ENCODE measurements at regions not wholly inside any gene's neighbourhood (a gene's known extent, or its start where the extent isn't known, plus 50 kb on each side); places are given as distances from the start of the nearest gene placed in this dataset.
"Not testable (repeated sequence)": the region's sequence is repeated elsewhere in the genome, so short reads cannot be mapped to it uniquely, and the experiment has no call there.

DNA sequence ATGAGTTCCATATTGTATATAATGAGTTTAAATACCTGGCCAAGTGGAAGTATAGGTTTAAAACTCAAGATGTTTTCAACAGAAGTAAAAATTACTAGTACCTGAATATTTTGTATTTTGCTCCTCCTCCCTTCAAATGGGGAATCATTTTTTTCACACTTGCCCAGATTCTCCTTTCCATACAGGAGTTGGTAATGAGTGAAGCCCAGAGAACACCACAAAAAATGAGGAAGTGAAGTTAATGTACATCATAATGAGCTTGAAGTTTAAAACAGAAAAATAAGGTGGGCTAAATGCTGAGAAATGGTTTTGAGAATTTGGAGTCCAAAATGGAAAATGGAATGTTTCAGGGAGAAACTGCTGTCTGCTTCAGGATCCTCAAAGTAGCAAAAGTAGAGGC is 364.8 kb upstream of the EMCN start:
- ATAC-seq, result no peak

DNA sequence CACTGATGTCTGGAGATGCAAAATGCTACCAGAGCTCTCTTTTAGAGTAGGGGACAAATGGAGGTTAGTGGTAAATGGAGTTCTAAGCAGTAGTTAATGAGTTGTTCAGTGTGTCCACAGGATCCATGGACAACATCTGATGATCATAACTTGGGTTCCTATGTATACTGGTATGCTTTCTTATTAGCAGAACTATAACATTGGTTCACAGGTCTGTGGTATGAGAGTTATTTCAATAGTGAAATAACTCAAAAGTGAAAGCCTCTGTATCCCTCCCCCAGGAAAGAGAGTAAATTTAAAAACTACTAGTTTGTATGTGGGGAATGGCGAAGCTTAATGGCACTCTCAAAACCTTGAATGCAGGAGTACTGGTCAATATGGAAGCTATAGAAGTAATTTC is 363.5 kb upstream of the EMCN start:
- DNase-seq (ENCODE audit: low spot score in 2 of 2) (no peak), ATAC-seq (no peak)
- Mint-ChIP-seq H3K4me1 (no peaks in the 10 kb centered on the region), H3K27ac (no peak overlapping the region), H3K9me3 (peaks cover 7% of the 10 kb centered on the region), H3K36me3 (no peaks in the 10 kb centered on the region), H3K4me3 (no peak overlapping the region)

More for the DNA sequence above, 364.8 kb upstream of the EMCN start:
- DNase-seq (ENCODE audit: low spot score in 2 of 2), result no peak
- no peak overlapping the region for H3K4me3 Mint-ChIP-seq
- no peak overlapping the region for H3K27ac Mint-ChIP-seq
- H3K9me3 Mint-ChIP-seq, result peaks cover 18% of the 10 kb centered on the region
- no peaks in the 10 kb centered on the region for H3K4me1 Mint-ChIP-seq
- H3K36me3 Mint-ChIP-seq, result no peaks in the 10 kb centered on the region

- Mint-ChIP-seq H3K36me3 (no peaks in the 10 kb centered on the region), H3K27ac (no peak overlapping the region), H3K4me1 (no peaks in the 10 kb centered on the region), H3K4me3 (no peak overlapping the region), H3K9me3 (no peaks in the 10 kb centered on the region)
- no peak for ATAC-seq
- DNase-seq (ENCODE audit: low spot score in 2 of 2), result no peak
These were observed 362.2 kb upstream of the EMCN start for GRCh38 chr4:100880011-100880410.

DNA sequence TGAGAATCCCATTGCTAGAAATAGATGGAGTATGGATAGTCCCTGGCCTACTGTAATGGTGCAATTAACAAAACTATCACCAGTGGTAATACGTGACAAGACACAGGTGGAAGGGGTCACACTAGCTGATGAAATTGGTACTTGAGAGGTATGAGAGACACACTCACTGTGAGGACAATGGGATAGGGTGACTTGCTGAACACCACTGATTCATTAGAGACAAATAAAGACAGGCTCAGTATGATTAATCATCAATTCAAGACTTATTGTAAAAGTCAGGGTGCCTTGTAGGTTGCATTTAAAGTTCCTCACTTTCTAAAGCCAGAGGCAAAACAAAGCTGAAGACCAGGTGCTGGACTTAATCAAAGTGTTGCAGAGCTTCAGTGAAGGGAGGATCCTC is 361.6 kb upstream of the EMCN start:
- H3K4me1 Mint-ChIP-seq, result no peaks in the 10 kb centered on the region
- H3K9me3 Mint-ChIP-seq, result no peaks in the 10 kb centered on the region
- no peak overlapping the region for H3K27ac Mint-ChIP-seq
- DNase-seq (ENCODE audit: low spot score in 2 of 2) (no peak), ATAC-seq (no peak)
- H3K36me3 Mint-ChIP-seq, result no peaks in the 10 kb centered on the region
- H3K4me3 Mint-ChIP-seq, result no peak overlapping the region

- Mint-ChIP-seq H3K9me3 (no peaks in the 10 kb centered on the region), H3K27ac (no peak overlapping the region), H3K4me1 (no peaks in the 10 kb centered on the region), H3K4me3 (no peak overlapping the region), H3K36me3 (no peaks in the 10 kb centered on the region)
- DNase-seq (ENCODE audit: low spot score in 2 of 2), result no peak
- no peak for ATAC-seq
These were observed 358.7 kb upstream of the EMCN start for GRCh38 chr4:100876546-100876945.

- Mint-ChIP-seq H3K36me3 (no peaks in the 10 kb centered on the region), H3K4me3 (no peak overlapping the region), H3K27ac (no peak overlapping the region), H3K9me3 (no peaks in the 10 kb centered on the region), H3K4me1 (no peaks in the 10 kb centered on the region)
- ATAC-seq (peak; percentile 79), DNase-seq (ENCODE audit: low spot score in 2 of 2) (no peak)
These were observed 357.7 kb upstream of the EMCN start for GRCh38 chr4:100875296-100876068.

GRCh38 chr4:100872811-100873210 is 355.0 kb upstream of the EMCN start:
- no peaks in the 10 kb centered on the region for H3K4me1 Mint-ChIP-seq
- no peaks in the 10 kb centered on the region for H3K36me3 Mint-ChIP-seq
- DNase-seq (ENCODE audit: low spot score in 2 of 2), result no peak

DNA sequence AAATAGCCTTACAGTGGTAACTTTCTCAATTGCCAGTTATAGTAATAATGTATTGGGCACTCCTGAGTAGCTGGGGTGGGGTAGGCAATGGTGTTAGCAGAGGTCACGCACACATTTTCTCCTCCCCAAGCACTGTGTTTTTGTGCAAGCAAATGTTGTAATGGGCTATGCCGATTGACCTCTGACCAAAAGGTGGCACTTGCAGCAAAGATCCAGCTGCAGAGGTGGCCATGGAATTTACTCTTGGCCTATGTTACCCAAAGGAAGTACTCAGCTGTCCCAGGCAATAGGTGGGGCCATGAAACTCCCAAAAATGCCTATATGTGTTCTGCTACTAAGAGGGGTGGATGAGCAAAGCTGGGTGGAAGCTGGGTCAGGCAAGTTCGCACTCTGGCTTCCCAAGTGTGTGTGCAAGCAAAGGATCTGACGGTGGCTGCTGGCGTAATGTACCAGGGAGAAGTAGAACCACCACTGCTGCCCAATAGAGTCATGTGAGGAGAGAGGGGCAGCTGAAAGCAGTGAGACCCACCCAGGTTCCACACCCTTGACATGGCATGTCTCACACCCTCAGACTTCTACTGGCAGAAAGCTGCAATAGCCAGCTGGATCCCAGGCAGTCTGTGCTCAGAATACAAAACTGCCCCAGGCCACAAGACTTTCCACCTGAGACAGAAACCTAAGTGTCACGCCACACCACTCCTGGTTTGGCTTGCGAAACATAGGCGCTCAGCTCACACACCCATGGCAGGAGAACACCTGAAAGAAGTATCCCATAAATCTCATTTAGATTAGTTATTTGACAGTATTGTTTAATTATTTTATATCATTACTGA is 353.3 kb upstream of the EMCN start:
- Mint-ChIP-seq H3K27ac (no peak overlapping the region), H3K4me1 (no peaks in the 10 kb centered on the region), H3K4me3 (no peak overlapping the region), H3K36me3 (no peaks in the 10 kb centered on the region), H3K9me3 (no peaks in the 10 kb centered on the region)
- ATAC-seq (no peak), DNase-seq (ENCODE audit: low spot score in 2 of 2) (no peak)

More at GRCh38 chr4:100872811-100873210, 355.0 kb upstream of the EMCN start:
- ATAC-seq, result no peak
- H3K27ac Mint-ChIP-seq, result no peak overlapping the region
- no peak overlapping the region for H3K4me3 Mint-ChIP-seq
- H3K9me3 Mint-ChIP-seq, result no peaks in the 10 kb centered on the region

GRCh38 chr4:100869276-100869675 is 351.5 kb upstream of the EMCN start:
- DNase-seq (ENCODE audit: low spot score in 2 of 2), result no peak
- no peaks in the 10 kb centered on the region for H3K9me3 Mint-ChIP-seq
- no peaks in the 10 kb centered on the region for H3K36me3 Mint-ChIP-seq
- H3K4me1 Mint-ChIP-seq, result no peaks in the 10 kb centered on the region
- H3K4me3 Mint-ChIP-seq, result no peak overlapping the region
- ATAC-seq, result no peak
- H3K27ac Mint-ChIP-seq, result no peak overlapping the region

DNA sequence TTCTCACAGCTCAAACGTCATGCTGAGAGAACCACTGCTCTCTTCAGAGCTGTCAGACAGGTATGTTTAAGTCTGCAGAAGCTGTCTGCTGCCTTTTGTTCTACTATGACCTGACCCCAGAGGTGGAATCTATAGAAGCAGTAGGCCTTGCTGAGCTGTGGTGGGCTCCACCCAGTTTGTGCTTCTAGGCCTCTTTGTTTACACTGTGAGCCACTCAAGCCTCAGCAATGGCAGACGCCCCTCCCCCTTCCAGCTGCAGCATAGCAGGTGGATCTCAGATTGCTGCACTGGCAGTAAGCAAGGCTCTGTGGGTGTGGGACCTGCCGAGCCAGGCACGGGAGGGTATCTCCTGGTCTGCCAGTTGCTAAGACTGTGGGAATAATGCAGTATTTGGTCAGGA is 350.5 kb upstream of the EMCN start:
- not testable (repeated sequence) for H3K4me1 Mint-ChIP-seq; H3K9me3 Mint-ChIP-seq; H3K4me3 Mint-ChIP-seq; H3K36me3 Mint-ChIP-seq; H3K27ac Mint-ChIP-seq; DNase-seq (ENCODE audit: low spot score in 2 of 2); ATAC-seq

- H3K9me3 Mint-ChIP-seq, result peaks cover 2% of the 10 kb centered on the region
- H3K4me1 Mint-ChIP-seq, result peaks cover 8% of the 10 kb centered on the region
- no peaks in the 10 kb centered on the region for H3K36me3 Mint-ChIP-seq
- no peak for DNase-seq (ENCODE audit: low spot score in 2 of 2)
- H3K27ac Mint-ChIP-seq, result no peak overlapping the region
- ATAC-seq, result no peak
- H3K4me3 Mint-ChIP-seq, result no peak overlapping the region
These were observed 334.5 kb upstream of the EMCN start for GRCh38 chr4:100852326-100852725.

DNA sequence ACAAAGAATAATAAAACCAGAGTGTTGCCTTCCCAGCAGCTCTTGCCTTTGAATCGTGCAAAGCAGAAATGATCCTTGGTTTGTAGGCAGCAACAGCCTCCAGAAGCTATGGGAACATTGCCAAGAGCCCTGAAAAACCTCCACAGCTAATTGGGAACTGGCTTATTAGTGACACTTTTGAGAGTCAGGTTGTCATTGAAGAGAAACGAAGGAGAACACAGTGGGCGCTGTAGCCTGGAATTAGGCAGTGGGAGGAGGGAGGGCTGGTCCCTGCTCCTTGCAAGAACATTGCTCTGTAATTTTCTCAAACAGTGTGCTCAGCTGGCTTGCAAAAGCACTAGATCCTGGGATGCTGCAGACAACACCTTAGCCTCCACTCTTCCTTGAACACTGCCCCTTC is 331.5 kb upstream of the EMCN start:
- DNase-seq (ENCODE audit: low spot score in 2 of 2) (no peak), ATAC-seq (no peak)
- Mint-ChIP-seq H3K9me3 (peaks cover 2% of the 10 kb centered on the region), H3K4me3 (no peak overlapping the region), H3K4me1 (peaks cover 8% of the 10 kb centered on the region), H3K27ac (no peak overlapping the region), H3K36me3 (no peaks in the 10 kb centered on the region)

- DNase-seq (ENCODE audit: low spot score in 2 of 2) (peak in 1 of 2 donors; percentile 6), ATAC-seq (peak; percentile 95)
- Mint-ChIP-seq H3K4me1 (peaks cover 8% of the 10 kb centered on the region), H3K9me3 (peaks cover 2% of the 10 kb centered on the region), H3K36me3 (no peaks in the 10 kb centered on the region), H3K4me3 (no peak overlapping the region), H3K27ac (no peak overlapping the region)
These were observed 331.0 kb upstream of the EMCN start for GRCh38 chr4:100848841-100849240.

DNA sequence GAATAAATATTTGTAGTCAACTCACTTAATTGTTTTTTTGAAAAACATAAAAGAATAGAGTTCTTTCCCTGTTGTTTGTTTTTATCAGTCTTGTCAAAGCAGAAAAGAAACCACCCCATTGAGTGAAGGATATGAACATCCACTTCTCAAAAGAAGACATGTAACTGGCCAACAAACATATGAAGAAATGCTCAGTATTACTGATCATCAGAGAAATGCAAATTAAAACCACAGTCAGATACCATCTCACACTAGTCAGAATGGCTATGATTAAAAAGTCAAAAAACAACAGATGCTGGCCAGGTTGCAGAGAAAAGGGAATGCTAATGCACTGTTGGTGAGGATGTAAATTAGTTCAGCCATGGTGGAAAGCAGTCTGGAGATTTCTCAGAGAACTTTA is 326.1 kb upstream of the EMCN start:
- ATAC-seq (peak; percentile 51), DNase-seq (ENCODE audit: low spot score in 2 of 2) (no peak)
- Mint-ChIP-seq H3K4me1 (peaks cover 4% of the 10 kb centered on the region), H3K4me3 (no peak overlapping the region), H3K9me3 (peaks cover under 1% of the 10 kb centered on the region), H3K27ac (no peak overlapping the region), H3K36me3 (no peaks in the 10 kb centered on the region)

DNA sequence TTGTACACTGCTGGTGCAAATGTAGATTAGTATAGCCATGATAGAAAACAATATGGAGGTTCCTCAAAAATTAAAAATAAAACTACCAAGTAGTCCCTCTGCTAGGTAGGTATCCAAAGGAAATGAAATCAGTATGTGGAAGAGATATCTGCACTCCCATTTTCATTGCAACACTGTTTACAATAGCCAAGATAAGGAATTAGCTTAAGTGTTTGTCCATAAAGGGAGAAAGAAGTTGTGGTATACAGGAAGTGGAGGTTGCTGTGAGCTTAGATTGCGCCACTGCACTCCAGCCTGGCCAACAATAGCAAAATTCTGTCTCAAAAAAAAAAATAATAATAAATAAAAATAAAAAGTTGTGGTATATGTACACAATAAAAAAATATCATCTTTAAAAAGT is 325.0 kb upstream of the EMCN start:
- ATAC-seq (no peak), DNase-seq (ENCODE audit: low spot score in 2 of 2) (no peak)
- Mint-ChIP-seq H3K27ac (no peak overlapping the region), H3K4me3 (no peak overlapping the region), H3K4me1 (no peaks in the 10 kb centered on the region), H3K36me3 (no peaks in the 10 kb centered on the region), H3K9me3 (peaks cover 3% of the 10 kb centered on the region)

- no peak overlapping the region for H3K4me3 Mint-ChIP-seq
- DNase-seq (ENCODE audit: low spot score in 2 of 2) (no peak), ATAC-seq (no peak)
- no peaks in the 10 kb centered on the region for H3K4me1 Mint-ChIP-seq
- H3K36me3 Mint-ChIP-seq, result no peaks in the 10 kb centered on the region
- H3K9me3 Mint-ChIP-seq, result peaks cover 3% of the 10 kb centered on the region
- H3K27ac Mint-ChIP-seq, result no peak overlapping the region
These were observed 324.1 kb upstream of the EMCN start for GRCh38 chr4:100841911-100842310.
